ENCODE measurements at regions not wholly inside any gene's neighbourhood (a gene's known extent, or its start where the extent isn't known, plus 50 kb on each side); places are given as distances from the start of the nearest gene placed in this dataset.

DNA sequence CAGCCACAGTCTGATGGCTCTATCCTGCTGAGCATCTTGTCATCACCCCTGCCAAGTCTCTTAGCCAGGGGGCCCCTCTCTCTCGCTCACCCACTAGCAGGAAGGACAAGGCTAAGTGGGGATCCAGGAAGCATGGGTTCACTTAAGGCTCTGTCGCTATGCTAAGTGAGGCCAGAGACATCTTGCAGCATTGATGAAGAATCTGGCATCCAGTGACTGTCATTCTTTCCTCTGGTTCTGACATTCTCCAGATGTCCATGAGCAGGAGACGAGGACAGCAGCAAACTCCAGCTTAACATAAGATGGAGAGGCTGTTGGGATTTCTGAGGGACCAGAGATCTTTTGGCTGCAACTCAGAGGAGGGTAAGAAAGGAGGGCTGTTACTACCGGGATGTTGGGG lies 230.2 kb downstream of the TSHZ3 start:
- no peak for ATAC-seq

DNA sequence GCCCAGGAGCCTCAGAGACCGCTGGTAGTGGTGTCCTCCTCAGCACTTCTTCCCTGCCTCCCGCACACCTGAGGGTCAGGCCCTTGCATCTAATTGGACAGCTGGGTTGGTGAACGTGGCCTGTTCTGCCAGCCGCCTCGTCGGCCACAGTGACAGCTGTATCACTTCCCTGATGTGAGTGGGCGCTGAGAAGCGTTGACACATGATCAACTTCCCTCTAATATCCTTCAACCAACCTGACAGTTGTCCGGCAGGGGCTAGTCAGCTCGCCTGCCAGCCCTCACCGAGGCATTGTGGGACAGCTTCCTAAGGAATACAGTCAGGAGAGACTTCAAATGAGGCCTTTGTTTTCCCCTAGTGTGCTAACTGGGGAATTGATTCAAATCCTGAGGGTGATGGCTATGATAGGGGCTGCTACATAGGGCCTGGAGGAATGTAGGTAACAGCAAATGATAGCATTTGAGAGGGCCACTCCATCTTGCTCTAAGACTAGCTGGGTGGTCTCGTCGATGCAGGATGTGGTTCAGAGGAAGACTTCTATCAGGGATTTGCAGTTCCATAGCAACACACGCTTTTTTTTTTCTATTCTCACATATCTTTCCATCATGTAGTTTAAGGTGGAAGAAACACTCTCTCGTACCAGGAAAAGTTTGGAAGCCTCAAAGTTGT lies 230.8 kb downstream of the TSHZ3 start:
- no peak for ATAC-seq

DNA sequence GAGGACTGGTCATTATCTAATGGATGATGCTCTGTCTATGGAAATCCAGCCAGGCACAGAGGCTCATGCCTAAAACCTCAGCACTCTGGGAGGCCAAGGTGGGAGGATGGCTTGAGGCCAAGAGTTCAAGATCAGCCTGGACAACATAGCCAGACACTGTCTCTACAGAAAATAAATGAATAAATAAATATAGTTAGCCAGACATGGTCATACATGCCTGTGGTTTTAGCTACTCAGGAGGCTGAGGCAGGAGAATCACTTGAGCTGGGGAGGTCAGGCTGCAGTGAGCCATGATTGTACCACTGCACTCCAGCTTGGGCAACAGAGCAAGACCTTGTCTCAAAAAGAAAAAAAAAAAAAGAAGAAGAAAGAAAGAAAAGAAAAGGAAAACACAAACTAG lies 234.7 kb downstream of the TSHZ3 start:
- no peak for ATAC-seq

DNA sequence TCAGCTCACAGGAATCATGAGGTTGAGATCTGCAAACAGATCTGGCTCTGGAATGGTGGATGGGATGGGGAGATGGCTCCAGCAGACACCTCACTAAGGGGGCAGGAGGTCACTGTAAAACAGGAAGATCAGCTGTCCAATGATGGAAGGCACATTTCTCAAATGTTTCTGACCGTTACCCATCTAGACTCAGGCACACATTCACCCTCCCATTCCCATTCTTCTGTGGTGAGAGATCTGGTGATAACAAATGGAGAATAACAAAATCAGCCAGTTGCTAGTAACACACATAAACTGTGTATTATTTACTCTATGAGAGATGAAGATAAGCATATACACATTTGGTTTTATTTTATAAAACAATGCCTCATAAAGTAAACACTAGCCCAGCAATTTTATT lies 235.9 kb downstream of the TSHZ3 start:
- no peak for ATAC-seq

DNA sequence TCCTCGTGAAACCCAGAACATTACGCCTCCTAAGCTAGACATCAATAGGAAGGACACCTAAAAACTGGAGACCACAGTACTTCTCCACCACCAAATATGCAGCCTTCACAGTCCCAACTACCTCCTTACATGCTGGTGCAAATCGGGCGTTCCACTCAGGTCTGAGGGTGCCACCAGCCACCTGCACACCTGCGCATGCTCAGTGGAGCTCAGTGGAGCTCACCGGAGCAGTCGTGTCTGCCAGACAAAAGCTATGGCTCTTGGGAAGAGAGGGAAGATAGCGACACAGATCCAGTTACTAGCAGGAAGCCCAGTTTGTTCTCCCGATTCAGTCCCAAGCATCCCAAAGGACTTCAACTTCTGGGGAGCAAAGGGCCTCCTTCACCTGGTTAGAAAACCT lies 237.1 kb downstream of the TSHZ3 start:
- no peak for ATAC-seq

DNA sequence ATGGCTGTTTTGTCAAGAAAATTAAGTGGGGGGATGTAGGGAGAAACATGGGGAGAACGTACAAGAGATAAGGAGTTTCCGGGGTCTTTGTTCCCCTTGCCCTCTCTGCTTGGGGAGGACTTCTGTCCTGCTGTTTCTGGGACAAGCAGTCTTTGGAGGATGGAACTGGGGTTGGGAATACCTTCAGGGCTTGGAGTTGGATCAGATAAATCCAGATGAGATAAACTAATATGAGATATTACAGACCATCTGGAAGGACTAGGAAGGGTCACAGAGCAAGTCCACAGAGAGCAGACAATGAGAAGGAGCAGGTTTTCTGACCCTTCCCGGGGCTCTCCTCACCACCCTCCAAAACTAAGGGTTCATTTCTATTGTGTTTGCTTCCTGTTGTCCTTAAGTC lies 237.5 kb downstream of the TSHZ3 start:
- no peak for ATAC-seq

DNA sequence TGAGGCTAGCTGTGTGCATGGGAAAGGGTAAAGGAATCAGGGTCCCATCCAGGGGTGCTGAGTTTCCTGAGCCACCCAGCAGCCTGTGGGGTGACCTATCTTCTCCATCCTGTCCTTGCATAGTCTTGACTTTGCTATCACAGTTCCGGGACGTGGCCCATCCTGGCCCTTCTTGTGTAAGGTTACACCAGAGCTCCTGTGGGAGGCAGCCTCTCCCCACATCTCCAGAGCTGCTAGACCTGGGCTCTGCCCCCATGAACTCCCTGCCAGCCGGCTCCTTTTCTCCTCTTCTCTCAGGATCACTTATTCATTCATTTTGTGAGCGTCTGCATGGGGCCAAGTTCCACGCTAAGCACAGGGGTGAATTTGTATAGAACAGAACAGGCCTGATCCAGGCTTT lies 238.9 kb downstream of the TSHZ3 start:
- no peak for ATAC-seq

DNA sequence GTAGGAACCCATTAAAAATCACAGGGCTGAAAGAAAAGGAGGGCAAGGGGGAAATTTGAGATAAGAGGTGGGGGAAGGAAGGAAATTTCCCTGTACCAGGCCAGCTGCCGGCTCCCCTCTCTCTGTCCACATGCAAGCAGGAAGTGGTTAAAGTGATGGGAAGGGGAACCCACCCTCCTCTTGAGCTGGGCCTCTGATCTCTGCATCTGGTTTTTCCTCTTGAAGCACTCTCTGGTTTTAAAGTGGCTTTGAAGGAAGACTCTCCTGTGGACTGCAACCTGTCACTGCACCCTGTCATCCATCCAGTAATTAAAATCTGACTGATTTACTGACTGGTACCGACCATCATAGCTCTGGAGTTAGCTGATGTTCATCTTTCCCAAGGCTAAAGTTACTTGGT lies 239.6 kb downstream of the TSHZ3 start:
- no peak for ATAC-seq

DNA sequence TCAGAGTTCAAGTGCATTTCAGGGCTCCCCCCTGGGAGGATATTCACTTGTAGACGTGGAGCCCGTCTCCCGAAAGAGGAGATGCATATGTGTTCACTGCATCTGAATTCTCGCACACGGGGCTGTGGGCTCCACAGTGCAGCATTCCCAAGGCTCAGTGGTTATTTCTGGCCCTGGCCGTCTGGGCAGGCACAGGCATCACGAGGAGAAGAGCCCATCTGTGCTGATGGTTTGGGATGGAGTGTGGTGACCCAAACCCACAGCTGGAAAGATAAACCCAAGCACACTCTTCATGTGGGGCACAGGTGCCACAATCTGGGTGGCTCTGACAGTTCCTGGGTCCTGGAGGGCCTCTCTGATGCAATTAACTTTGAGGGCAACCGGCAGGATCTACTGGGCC lies 242.1 kb downstream of the TSHZ3 start:
- ATAC-seq = no peak

DNA sequence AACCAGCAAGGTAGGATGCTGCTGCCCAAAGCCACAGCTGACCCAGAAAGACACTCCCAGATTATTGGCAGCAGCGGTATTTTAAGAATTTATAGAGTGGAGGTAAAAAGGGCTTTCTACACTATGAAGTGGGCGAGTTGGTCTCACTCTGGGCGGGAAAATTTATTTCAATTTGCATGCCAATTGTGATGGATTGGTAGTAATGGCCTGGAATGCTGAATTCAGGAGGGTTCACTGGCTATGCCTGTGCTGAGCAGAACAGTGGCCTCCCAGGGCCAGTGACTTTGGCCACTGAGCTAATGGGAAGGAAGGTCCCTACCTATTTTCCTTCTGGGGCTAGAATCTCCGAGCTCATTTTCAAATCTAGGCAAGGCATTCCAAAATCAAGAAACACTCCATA lies 243.5 kb downstream of the TSHZ3 start:
- no peak for ATAC-seq

DNA sequence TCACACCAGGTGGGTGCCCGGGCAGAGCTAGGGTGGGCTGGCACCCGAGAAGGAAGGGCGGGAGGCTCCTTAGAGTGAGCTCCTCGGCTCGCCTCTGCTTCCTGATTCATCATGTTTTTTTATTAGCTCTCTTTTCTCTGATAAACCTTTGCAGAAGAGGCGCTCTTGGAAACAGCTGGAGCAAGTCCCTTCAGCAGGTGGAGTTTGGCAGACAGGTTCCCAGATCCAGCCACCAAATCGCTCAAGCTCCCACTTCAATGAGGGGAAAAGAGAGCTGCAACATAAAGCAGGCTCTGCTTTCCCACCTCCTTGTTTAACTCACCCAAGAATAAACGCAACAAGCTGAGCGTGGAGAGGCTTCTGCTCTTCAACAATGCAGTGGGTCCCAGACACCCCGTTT lies 244.8 kb downstream of the TSHZ3 start:
- no peak for ATAC-seq

DNA sequence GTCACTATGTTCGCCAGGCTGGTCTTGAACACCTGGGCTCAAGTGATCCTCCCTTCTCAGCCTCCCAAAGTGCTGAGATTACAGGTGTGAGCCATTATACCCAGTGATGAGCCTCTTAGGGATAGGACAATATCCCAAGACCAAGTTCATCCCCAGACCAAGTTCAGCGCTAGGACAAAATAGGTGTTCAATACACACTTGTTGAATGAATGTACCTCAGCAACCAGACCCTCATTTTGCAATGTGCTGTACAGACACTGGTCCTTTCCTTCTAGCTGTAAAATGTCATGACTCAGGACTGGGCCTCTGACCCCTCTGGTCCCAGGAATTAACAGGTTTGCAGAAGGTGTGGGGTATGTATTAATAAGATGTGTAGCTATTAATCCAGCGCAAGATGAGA lies 246.0 kb downstream of the TSHZ3 start:
- ATAC-seq = no peak

DNA sequence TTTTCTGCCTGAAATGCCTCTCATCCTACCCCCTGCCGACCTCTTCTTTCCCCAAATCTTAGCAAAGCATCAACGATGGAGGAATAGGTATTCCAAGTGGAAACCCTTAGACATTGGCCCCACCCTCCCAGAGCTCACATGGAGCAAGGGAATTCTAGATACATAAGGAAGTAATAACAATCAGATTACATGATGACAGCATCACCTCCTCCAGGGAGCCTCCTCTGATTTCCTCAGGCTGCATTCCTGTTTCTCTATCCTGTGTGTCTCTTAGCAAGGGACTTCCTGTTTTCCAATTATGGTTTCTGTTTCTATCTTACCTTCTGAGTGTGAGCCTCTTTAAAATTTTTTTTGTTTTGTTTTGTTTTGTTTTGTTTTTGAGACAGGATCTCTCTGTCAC lies 246.6 kb downstream of the TSHZ3 start:
- ATAC-seq = no peak

DNA sequence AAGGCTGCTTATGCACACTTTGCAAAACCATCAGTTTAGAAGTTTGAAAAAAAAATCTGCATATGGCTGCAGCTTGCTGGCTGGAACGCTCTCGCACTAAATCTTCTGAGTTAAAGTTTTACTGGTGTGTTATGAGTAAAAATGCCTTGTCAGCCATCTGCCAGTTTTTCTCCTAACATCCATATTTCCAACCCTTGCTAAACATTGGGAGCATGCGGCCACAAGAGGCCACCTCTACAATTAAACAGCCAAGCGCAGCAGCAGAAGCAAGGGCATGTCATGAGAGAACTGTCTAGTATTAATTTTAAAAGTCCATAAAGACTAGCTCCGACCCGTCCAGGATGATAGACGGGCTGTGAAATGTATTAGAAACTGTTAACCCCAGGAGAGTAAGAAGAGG lies 248.3 kb downstream of the TSHZ3 start:
- no peak for ATAC-seq

DNA sequence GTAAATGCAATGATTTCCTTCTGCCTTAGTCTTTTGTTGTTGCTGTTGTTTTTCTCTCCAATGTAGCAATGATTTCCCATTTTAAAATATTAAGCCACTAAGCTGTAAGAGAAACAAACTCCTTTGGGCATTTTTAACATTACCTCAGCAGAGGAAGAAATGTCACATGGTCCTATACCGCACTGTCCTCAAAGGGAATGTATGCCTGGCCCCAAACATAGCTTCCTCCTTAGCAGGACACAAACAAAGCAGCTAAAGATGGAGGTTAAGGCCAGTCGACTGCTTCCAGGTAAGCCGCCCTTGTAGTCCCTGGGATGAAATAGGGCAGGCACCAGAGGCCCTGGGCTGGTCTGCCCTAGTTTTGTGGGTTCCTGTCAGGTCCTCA lies 249.0 kb downstream of the TSHZ3 start:
- ATAC-seq = no peak

DNA sequence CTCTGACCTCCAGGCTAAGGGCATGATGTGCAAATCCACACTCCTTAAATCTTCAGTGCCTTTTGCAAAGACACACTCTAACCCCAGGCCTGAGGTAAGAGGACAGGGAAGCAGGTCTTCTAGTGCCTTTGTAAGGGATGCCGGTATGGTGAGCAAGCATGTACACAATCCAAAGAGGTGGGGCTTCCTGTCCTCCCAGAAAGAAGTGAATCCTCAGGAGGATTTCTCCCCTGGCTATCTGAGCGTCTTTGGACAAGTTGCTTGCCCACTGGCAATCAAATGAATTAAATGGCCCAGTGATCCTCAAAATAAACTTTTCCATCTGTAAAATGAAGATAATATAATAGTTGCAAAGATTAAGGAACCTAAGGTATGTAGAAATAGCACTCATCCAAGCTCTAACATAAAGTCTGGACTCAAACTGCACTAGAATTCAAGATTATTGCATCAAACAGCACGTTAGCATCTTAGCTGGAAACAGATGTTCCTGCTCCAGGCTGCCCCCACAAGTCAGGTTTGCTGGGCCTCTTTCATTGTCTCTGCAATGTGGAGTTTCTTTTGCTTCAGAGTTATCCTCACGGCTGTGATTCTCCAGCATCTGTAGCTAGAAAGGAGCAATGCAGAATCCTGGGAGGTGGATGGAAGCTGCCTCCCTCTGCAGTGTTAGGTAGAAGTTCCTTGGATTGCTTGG lies 249.6 kb downstream of the TSHZ3 start:
- no peak for ATAC-seq

DNA sequence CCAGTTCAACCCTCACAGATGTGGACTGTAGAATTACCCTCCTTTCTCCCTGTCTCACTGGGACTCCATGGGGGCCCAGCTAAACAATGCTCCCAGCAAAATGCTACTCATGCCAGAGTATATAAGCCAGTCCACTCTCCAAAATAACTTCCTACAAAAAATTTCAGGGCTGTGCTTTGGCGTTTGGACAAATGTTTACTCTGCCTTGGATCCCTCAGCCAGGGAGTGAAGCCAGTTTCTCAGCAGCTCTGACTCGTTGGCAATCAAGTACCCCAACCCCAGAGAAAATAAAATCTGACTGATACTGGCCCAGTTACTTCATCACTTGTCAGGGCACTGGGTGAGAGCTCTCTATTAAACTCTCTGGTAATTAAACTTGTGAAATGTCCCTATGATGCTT lies 250.4 kb downstream of the TSHZ3 start:
- no peak for ATAC-seq

DNA sequence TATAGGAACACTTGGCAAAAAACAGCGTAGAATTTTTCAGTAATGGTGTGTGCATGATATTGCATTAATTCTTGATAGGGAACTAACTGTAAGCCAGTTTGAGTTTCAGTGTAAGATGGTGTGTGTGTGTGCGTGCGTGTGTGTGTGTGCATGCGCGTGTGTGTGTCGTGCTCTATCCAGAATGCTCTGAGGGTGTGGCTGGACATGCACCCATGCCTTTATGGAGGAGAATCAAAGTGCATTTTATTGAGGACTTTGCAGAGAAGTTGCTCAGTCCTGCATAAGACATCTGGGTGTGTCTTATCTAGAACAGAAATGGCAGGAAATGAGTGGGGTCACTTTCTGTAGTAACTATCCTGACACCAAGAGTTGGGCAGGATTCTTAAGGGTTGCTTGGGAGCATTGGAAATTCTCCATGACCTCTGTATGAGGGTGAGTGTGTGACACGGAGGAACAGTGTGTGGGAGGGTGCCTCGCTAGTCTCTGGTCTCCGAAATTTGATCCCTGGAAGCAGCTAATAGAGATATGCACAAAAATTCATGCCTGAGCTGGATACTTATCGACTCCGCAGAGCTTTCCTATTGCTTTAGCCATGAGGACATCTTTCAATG lies 252.2 kb downstream of the TSHZ3 start:
- ATAC-seq = no peak

DNA sequence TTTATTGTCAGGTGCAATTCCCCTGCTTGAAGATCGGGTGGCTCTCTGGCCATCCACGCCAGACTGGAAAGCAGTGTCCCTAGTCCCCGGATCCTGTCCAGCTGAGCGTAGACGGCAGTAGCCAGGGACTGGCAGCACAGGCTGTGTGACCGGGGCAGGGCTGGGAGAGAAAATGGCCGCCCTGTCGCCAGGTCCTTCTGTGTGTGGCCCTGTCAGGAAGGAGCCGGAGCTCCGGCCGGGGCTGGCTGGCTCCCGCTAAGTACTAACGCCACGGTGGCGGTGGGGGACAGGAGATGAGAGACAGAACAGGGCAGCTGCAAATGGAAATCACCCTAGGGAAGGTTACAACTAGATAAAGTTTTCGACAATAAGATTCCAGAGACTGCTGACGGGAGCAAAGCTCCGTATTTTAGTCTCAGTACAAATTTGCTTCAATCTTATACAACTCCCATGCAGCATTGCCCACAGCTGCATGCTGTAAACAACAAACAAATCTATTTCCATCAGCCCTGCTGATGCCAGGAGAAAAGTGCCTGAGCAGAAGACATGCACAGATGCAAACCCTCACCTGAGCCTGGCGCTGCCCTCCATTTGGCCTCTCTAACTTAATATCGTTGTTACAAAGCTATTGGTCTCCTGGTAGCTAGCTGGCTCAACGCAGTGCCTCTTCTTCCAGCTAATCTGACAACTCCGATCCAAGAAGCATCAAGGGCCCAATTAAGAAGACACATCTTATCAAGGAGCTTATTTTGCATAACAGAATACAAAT lies 253.0 kb downstream of the TSHZ3 start:
- ATAC-seq = no peak

DNA sequence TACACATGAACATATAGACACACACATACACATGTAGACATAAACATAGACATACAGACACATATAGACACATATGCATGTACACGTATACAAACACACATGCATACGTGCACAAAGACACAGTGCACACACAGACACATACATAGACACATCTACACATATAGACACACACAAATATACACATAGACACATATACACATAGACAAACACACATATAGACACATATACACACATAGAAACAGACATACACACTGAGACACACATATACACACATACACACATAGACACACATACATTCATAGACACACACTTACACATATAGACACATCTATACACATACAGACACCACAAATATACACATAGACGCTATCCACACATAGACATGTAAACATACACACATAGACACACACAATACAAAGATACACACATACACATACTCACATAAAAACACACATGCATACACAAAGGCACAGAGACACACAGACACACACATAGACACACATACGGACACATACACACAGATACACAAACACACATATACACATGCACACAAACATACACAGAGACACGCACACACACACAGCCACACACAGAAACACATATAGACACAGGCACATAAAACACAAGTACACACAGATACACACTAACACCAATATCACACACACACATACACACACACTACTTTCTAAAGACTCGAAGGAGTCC lies 254.0 kb downstream of the TSHZ3 start:
- no peak for ATAC-seq

DNA sequence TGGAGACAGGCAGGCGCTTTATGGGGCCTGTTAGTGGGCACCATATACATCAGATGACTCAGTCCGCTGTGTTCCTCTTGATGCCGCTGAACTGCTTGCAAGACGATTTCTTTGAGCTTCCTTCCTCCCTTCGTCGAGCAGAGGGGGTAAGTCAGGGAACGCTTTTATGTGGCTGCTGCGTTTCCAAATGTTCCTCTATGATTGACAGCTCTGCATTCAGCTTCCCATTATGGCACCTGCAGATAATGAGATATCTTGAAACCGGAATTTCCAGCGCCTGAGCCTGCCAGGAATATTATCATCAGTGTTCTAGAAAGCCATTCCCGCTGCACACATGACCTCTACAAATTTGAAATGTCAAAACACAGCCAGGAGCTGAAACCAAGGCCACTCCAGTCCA lies 257.0 kb downstream of the TSHZ3 start:
- no peak for ATAC-seq

DNA sequence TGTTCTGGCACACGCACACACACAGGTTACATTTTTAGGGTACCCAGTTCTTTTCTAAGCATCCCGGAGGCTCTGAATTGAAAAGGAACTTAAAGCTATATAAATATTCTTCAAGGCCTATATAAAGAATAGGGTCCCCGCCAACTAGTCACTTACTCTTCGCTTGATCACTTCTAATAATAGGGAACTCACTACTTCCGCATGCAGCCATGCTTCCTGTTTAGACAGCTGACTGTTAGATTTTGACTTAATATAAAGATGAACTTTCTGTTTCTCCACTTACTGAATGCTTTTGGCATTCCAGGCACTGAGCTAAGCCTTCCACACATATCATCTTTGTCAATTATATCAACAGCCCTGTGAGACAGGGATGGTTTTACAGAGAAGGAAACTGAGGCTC lies 259.6 kb downstream of the TSHZ3 start:
- no peak for ATAC-seq

DNA sequence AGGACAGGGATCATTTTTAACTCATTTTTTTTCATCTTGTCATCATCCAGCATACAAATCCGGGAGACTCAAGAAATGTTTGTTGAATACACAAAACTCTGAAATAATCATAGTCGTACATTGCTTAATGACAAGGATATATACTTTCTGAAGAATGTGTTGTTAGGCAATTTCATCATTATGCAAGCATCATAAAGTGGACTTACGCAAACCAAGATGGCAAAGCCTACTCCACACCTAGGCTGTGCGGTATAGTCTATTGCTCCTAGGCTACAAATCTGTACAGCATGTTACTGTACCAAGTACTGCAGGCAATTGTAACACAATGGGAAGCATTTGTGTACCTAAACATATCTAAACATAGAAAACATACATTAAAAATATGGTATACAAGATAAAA lies 264.1 kb downstream of the TSHZ3 start:
- ATAC-seq = no peak

Data from esophagus mucosa (tissue), 1 donor.